ENCODE measurements at regions not wholly inside any gene's neighbourhood (a gene's known extent, or its start where the extent isn't known, plus 50 kb on each side); places are given as distances from the start of the nearest gene placed in this dataset.

- ATAC-seq (ENCODE audit: insufficient read depth, low FRiP score) (no peak), DNase-seq (no peak)
- Histone ChIP-seq H3K9me3 (ENCODE audit: control insufficient read depth in 4 of 4, insufficient read depth in 3 of 4, low read length in 3 of 4) (peaks cover 0 to 2% (median 0%) of the 10 kb centered on the region in 4 donors), H3K36me3 (ENCODE audit: control insufficient read depth in 4 of 4, insufficient read depth in 4 of 4, low read length in 4 of 4) (no peaks in the 10 kb centered on the region), H3K27me3 (ENCODE audit: control insufficient read depth in 3 of 3, insufficient read depth in 3 of 3, low read length in 2 of 3) (peaks cover 0 to 2% (median 0%) of the 10 kb centered on the region in 3 donors), H3K4me1 (ENCODE audit: control insufficient read depth in 5 of 5, insufficient read depth in 5 of 5, low read length in 5 of 5) (peaks cover 0 to 5% (median 0%) of the 10 kb centered on the region in 5 donors), H3K4me3 (no peak overlapping the region), H3K27ac (ENCODE audit: low read depth in 1 of 2, low read length in 1 of 2) (no peak overlapping the region), H3K9ac (ENCODE audit: insufficient read depth in 1 of 2, low read length in 2 of 2) (no peak overlapping the region)
- WGBS, 2 donors, result 75 to 80% methylated on average over 15 of the region's 15 CpGs
- TF ChIP-seq CTCF (IDR thresholded peaks at IDR 0.05; ENCODE audit: control extremely low read depth, extremely low read depth), result no peak
Observed at GRCh38 chr20:60930023-60930790, 321.9 kb upstream of the CDH4 start.

GRCh38 chr20:60931696-60932095 is 320.4 kb upstream of the CDH4 start:
- Histone ChIP-seq H3K9me3 (ENCODE audit: control insufficient read depth in 4 of 4, insufficient read depth in 3 of 4, low read length in 3 of 4) (peaks cover 0 to 2% (median 0%) of the 10 kb centered on the region in 4 donors), H3K27me3 (ENCODE audit: control insufficient read depth in 3 of 3, insufficient read depth in 3 of 3, low read length in 2 of 3) (peaks cover 0 to 5% (median 0%) of the 10 kb centered on the region in 3 donors), H3K27ac (ENCODE audit: low read depth in 1 of 2, low read length in 1 of 2) (no peak overlapping the region), H3K4me3 (no peak overlapping the region), H3K4me1 (ENCODE audit: control insufficient read depth in 5 of 5, insufficient read depth in 5 of 5, low read length in 5 of 5) (no peaks in the 10 kb centered on the region), H3K9ac (ENCODE audit: insufficient read depth in 1 of 2, low read length in 2 of 2) (no peak overlapping the region), H3K36me3 (ENCODE audit: control insufficient read depth in 4 of 4, insufficient read depth in 4 of 4, low read length in 4 of 4) (no peaks in the 10 kb centered on the region)
- 32 to 38% methylated on average over 4 of the region's 4 CpGs for WGBS, 2 donors
- ATAC-seq (ENCODE audit: insufficient read depth, low FRiP score), result no peak
- no peak for DNase-seq
- TF ChIP-seq CTCF (IDR thresholded peaks at IDR 0.05; ENCODE audit: control extremely low read depth, extremely low read depth), result no peak

GRCh38 chr20:60934724-60935123 is 317.3 kb upstream of the CDH4 start:
- no peak for DNase-seq
- no peak for ATAC-seq (ENCODE audit: insufficient read depth, low FRiP score)
- WGBS, 2 donors, result 80 to 82% methylated on average over 3 of the region's 3 CpGs
- H3K4me3 ChIP-seq, result no peak overlapping the region
- no peaks in the 10 kb centered on the region for H3K36me3 ChIP-seq (ENCODE audit: control insufficient read depth in 4 of 4, insufficient read depth in 4 of 4, low read length in 4 of 4)
- H3K4me1 ChIP-seq (ENCODE audit: control insufficient read depth in 5 of 5, insufficient read depth in 5 of 5, low read length in 5 of 5), result no peaks in the 10 kb centered on the region
- peaks cover 0 to 6% (median 0%) of the 10 kb centered on the region in 3 donors for H3K27me3 ChIP-seq (ENCODE audit: control insufficient read depth in 3 of 3, insufficient read depth in 3 of 3, low read length in 2 of 3)
- peaks cover 0 to 2% (median 0%) of the 10 kb centered on the region in 4 donors for H3K9me3 ChIP-seq (ENCODE audit: control insufficient read depth in 4 of 4, insufficient read depth in 3 of 4, low read length in 3 of 4)
- H3K9ac ChIP-seq (ENCODE audit: insufficient read depth in 1 of 2, low read length in 2 of 2), result no peak overlapping the region
- TF ChIP-seq CTCF (IDR thresholded peaks at IDR 0.05; ENCODE audit: control extremely low read depth, extremely low read depth), result no peak
- no peak overlapping the region for H3K27ac ChIP-seq (ENCODE audit: low read depth in 1 of 2, low read length in 1 of 2)

Measured in lung (tissue), 11 donors.